AG04449 (cell line): ENCODE measurements at regions not wholly inside any gene's neighbourhood (a gene's known extent, or its start where the extent isn't known, plus 50 kb on each side); places are given as distances from the start of the nearest gene placed in this dataset.

ENCODE experiments used
- CTCF ChIA-PET: fragments of 350-600 bp; formaldehyde crosslinking; extraction: SDS; loops from one replicate; lab custom pipeline; 2021; ENCODE audit warnings: antibody characterized with exemption; lab: Yijun Ruan, JAX
- POLR2A ChIA-PET: fragments of 400-600, 350-600 bp; formaldehyde crosslinking; extraction: SDS; loops from one replicate; lab custom pipeline; 2020; ENCODE audit warnings: antibody characterized with exemption, inconsistent platforms; lab: Yijun Ruan, JAX
- DNase-seq: peaks from one replicate; pipeline ENCODE4 v3.0.0-alpha.2; 2010; ENCODE audit warnings: low read depth, low spot score
- H3K4me3 ChIP-seq: 2 replicates; pipeline ENCODE4 v1.5.1; 2011; ENCODE audit warnings: low read depth, mild to moderate bottlenecking, control low read depth, low read length
- TF ChIP-seq, protein P1 (sequence below): IDR thresholded peaks from one replicate; pipeline ENCODE4 v1.5.1; 2011; ENCODE audit warnings: mild to moderate bottlenecking, moderate library complexity, low read length, control low read depth, inconsistent platforms; ENCODE audit not compliant: insufficient read depth; ENCODE audit errors: missing control alignments

DNA sequence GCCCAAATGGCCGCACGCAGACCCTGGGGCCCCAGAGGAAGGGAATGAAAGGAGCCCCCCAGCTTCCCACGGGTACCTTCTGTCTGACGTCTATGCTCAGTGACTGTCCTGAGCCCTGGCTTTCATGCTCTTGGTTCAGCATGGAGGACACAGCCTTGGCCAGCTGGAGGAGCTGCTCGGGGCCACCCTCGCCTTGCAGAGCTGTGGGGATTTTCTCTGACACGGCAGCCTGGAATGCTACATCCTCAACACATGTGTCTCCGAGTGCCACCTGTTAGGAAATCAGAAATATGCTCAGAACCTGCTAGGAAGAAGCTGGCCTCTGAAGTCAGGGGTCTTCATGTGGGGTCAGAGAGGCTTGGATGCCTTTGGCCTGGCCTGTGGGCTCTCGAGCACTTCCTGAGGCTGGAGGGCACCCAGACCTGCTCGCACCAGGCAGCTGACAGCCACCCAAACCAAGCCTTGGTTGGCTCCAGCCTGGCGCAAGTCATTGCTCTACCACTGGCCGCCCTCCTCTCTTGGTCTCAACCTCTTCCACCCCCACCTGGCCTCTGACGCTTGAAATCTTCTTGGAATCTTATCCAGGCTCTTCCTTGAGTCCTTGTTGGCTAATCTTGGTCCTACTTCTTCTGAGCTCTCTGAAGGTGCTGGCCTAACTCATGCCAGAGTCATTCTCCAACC lies 63.7 kb upstream of the BCO1 start:
- TF ChIP-seq, protein P1, sequence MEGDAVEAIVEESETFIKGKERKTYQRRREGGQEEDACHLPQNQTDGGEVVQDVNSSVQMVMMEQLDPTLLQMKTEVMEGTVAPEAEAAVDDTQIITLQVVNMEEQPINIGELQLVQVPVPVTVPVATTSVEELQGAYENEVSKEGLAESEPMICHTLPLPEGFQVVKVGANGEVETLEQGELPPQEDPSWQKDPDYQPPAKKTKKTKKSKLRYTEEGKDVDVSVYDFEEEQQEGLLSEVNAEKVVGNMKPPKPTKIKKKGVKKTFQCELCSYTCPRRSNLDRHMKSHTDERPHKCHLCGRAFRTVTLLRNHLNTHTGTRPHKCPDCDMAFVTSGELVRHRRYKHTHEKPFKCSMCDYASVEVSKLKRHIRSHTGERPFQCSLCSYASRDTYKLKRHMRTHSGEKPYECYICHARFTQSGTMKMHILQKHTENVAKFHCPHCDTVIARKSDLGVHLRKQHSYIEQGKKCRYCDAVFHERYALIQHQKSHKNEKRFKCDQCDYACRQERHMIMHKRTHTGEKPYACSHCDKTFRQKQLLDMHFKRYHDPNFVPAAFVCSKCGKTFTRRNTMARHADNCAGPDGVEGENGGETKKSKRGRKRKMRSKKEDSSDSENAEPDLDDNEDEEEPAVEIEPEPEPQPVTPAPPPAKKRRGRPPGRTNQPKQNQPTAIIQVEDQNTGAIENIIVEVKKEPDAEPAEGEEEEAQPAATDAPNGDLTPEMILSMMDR: no peak
- CTCF ChIA-PET: interaction anchor here (1.8 kb wide), 1 partner anchor 31 kb away, joined by 4 read pairs; no protein-coding TSS in a partner anchor
- no peak for DNase-seq
- POLR2A ChIA-PET: interaction anchor here (0.6 kb wide), 1 partner anchor 161 kb away, joined by 3 read pairs; no protein-coding TSS in a partner anchor
- H3K4me3 ChIP-seq: no peak overlapping the region

DNA sequence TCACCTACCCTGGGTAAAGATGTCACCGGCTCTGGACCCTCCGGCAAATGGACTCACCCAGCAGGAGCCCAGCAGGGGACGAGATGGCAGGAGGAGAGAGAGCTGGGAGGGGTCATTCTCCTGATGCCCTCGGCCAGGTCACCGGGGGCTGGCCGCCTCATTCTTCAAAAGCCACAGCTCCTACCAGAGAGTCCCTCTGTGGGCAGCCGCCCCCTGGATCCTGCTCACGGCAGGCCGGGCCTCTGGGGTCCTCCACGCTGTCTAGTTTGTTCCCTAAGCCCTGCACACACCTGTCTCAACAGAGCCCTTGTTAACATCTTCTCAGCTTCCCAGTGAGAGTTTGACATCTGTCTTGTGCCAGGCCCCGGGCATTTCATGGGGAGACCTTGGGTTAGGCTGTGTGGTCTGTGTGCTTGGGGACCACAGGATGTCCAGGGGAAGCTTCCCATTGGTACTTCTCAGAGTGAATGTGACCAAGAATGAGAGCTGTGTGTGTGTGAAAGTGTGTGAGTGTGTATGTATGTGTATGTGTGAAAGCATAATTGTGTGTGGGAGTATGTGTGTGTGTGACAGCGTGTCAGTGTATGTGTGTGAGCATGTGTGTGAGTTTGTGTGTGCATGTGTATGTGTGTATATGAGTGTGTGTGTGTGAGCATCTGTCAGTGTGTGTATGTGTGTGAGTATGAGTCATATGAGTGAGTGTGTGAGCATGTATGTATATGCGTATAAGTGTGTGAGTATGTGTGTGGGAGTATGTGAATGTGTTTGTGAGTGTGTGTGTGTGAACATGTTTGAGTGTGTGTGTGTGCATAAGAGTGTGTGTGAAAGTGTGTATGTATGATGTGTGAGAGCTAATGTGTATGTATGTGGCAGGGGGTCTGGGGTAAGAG lies 65.5 kb upstream of the BCO1 start:
- DNase-seq: no peak
- no peak overlapping the region for H3K4me3 ChIP-seq
- ChIA-PET POLR2A (no interaction called here), CTCF (interaction anchor here (0.6 to 1.0 kb wide), 2 partner anchors 17 to 571 kb away, joined by 3 read pairs; no protein-coding TSS in a partner anchor)
- TF ChIP-seq, protein P1: no peak

DNA sequence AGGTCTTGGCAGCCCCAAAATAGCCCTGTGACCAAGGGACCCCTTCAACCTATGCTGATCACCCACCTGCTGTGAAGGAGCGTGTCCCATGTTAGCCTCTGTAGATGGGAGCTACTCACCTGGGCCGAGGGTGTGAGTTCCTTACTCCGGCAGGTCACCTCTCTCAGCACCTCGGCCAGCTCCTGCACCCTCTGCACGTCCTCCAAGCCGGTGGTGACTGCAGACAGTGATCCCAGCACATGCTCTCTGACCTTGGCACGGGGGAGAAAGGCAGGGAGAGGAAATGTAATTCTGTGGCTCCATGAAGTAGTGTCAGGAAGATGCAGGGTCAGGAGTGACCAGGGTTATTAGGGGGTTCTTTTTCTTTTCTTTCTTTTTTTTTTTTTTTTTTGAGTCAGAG lies 67.7 kb upstream of the BCO1 start:
- CTCF ChIA-PET: no interaction called here
- POLR2A ChIA-PET: no interaction called here
- H3K4me3 ChIP-seq: no peak overlapping the region
- TF ChIP-seq, protein P1: no peak
- DNase-seq: no peak

DNA sequence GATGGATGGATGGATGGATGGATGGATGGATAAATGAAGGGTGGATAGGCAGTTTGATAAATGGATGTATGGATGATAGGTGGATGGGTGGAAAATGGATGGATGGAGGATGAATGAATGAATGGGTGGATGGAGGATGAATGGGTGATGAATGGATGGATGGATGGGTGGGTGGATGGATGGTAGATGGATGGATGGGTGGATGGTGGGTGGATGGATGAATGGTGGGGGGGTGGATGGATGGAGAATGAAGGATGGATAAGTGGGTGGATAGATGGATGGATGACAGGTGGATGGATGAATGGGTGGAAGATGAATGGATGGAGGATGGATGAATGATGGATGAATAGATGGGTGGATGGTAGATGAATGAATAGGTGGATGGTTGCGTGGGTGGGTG lies 70.1 kb upstream of the BCO1 start:
- POLR2A ChIA-PET: no interaction called here

DNA sequence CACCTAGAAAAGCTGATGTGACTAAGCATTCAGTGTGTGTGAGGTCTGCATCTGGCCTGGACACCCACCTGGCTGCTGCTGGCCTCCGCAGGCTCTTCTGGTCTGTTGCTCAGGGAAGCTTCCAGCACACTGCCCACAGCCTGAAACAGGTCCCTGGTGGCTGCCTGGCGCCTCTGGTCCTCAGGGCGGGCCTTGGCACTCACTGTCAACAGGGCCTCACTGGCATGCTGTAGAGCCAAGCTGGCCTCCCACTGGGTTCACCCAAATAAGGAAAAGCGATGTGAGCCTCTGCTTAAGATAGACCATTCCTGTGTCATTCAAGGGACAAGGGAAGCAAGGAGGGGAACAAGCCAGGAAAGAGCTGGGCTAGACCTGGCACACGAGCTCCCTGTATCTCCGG lies 70.6 kb upstream of the BCO1 start:
- no peak overlapping the region for H3K4me3 ChIP-seq
- ChIA-PET CTCF (no interaction called here), POLR2A (no interaction called here)
- TF ChIP-seq, protein P1: no peak
- DNase-seq: no peak

More for the DNA sequence above, 70.1 kb upstream of the BCO1 start:
- CTCF ChIA-PET: no interaction called here
- TF ChIP-seq, protein P1: no peak
- H3K4me3 ChIP-seq: no peak overlapping the region
- no peak for DNase-seq
